Right forelimb (tissue), 1 donor: ENCODE measurements at regions not wholly inside any gene's neighbourhood (a gene's known extent, or its start where the extent isn't known, plus 50 kb on each side); places are given as distances from the start of the nearest gene placed in this dataset.
"Not testable (repeated sequence)": the region's sequence is repeated elsewhere in the genome, so short reads cannot be mapped to it uniquely, and the experiment has no call there.

Experiments used
- DNase-seq: peaks from one replicate; pipeline ENCODE4 v3.0.0-alpha.2; 2018

- not testable (repeated sequence) for DNase-seq
Measured at GRCh38 chr22:25398591-25399062, 165.8 kb upstream of the GRK3 start.

- no peak for DNase-seq
Measured at GRCh38 chr22:25399649-25400151, 164.8 kb upstream of the GRK3 start.

GRCh38 chr22:25402160-25402500, 162.3 kb upstream of the GRK3 start:
- DNase-seq = no peak

GRCh38 chr22:25402501-25403283, 161.8 kb upstream of the GRK3 start:
- no peak for DNase-seq

DNA sequence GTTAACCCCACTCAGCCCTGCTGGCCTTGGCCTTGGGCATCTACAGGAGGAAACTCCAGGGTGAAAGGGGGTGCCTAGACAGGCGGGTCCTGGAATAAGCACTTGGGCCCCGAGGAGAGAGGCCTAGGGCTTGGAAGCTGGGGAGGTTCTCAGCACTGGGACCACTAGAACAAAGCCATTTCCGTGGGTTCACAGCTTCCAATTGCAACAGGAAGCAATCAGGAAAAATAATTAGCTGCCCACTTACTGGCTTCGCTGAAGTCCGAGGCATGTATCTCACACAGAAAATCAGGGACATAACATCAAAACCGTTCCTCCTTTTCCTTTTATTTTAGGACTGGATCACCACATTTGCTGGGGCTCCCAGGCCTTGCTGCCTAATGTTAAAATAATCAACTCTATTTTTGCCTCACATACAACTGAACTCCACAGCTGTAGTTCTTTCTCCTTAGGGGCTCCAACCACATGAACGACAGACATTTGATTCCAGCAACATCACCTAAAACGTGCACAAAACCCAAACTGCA, 161.1 kb upstream of the GRK3 start:
- no peak for DNase-seq

DNA sequence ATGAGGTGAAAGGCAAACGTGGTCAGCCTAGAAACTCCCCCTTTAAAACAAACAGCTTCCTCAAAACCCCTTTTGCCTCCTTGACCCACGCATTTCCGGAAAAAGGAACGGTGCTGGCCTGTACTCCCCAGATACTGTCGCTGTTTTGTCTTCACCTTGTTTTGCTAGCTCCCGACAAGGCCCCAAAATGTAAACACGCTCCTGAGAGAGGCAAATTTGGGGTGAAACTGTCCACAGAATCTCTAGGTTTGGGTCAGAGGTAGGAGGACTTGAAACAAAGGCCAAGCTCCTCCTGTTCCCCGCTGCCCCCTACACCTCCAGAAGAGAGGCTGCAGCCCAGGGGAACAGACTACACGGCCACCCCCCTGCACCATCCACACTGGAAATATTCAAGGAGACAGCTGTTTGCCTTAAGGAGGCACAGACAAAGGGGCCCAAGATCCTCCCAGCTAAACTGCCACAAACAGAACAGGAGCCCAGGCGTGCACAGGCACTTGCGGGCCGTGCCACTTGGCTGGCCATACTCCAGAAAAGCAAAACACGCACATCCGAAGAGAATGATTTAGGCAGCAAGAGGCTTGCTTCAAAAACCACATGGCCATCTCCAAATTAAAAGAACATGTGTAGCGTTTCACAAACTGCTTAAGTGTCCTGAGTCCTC, 160.5 kb upstream of the GRK3 start:
- DNase-seq = no peak

- no peak for DNase-seq
Measured at GRCh38 chr22:25404556-25404927, 159.9 kb upstream of the GRK3 start.

DNA sequence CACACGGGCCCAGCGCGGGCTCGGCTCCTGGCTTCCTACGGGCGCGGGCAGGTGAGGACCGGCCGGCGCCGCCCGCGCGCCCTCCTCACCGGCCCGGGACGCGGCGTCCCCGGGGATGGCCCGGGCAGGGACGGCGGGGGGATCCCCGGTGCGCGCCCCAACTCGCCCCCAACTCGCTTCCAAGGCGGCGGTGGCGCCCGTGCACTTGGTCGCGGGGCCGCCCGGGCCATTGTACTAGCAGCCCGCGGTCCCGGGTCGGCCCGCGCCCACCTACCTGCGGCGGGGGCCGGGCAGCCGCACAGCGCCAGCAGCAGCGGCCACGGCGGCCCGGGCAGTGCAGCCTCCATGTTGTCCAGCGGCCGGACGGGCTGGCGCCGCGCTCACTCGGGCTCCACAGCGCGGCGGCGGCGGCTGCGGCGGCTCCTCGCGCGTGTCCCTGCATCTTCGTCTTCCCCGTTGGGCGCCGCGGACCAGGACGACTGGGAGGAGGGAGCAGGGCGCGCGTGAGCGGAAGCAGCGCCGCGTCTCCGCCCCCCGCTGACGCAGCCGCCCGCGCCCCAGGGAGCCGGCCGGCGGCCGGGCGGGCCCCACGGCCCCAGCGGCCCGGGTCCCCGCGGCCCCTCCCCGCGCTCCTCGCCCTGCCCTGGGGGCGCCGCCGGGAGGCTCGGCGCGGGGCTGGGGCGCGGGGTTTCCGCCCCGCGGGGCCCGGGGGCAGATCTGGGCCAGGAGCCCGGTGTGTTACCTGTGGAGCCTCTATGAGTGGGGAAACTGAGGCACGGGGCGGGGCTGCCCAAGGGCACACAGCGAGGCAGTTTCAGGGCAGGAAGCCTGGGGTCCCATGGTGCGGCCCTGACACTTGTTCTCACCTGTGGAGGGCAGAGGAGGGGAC, 159.3 kb upstream of the GRK3 start:
- DNase-seq = peak; percentile 77

- DNase-seq = no peak
Measured at GRCh38 chr22:25405841-25406509, 158.5 kb upstream of the GRK3 start.

DNA sequence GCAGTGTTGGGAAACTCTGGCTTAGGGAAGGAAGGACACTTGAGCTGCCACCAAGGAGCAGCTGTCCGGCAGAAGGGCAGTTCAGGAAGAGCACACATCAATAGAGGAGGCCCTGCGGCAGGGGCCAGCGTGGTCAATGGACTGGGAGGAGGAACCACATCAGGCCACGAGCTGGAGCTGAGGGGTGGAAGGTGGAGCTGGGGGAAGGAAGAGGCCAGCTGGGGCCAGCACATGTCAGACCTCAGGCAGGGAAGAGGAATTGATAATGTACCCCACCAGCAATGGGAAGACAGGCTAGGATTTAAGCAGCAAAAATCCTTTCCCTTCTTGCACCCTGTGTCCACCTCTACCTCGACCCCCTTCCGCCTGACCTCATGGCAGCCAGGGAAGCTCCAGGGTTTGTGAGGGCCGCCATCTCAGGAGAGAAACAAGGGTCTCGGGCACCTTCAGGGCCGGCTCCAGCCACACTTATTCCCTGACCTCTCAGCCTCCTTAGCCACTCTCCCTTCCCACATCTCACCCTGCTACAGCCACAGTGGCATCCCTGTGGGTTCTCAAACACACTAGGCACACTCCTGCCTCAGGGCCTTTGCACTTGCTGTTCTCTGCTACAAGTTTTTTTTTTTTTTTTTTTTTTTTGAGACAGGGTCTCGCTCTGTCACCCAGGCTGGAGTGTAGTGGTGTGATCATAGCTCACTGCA, 157.8 kb upstream of the GRK3 start:
- no peak for DNase-seq

- no peak for DNase-seq
Measured at GRCh38 chr22:25407226-25407858, 157.1 kb upstream of the GRK3 start.

- no peak for DNase-seq
Measured at GRCh38 chr22:25407859-25408229, 156.6 kb upstream of the GRK3 start.

DNA sequence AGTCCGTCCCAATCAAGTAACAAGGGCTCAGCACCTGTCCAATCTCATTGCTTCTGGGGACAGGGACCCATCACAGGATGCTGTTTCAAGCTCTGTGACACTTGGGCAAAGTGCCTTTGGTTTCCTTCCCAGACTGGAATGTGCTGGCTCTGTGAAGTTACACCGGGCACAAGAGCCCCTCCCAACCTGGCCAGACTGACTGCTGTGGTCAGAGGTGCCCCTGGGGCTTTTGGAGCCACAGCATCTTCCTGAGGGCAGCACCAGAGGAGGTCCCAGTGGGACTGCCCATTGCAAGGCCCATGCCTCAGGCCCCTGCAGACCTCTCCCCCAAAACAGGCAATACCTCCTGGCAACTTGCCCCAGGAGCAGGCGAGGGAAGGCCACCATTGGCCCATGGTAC, 155.2 kb upstream of the GRK3 start:
- no peak for DNase-seq

DNA sequence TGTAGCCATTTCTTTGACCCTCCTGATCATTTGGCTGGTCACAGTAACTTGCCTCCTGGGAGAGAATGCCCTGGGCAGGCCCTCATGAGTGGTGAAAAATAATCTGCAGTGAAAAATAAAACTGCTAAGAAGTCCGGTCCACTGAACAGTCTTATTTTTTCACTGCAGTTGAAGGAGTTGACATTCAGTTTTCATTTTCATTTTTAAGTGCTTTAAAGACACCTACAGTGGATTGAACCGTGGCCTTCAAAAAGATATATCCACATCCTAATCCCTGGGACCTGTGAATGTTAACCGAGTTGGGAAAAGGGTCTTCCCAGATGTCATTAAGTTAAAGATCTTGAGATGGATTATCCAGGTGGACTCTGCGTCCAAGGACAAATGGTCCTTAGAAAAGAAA, 153.6 kb upstream of the GRK3 start:
- DNase-seq = no peak

DNA sequence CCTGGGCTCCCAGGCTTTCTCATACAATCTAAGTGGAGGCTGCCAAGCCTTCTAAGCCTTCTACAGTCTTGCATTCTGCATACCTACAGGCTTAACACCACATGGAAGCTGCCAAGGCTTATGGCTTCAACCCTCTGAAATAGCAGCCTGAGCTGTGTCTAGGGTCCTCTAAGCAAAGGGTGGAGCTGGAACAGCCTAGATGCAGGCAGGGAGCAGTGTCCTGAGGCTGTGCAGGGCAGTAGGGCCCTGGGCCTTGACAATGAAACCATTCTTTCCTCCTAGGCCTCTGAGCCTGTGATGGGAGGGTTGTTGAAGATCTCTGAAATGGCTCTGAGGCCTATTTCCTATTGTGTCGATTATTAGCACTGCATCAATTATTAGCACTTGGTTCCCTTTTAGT, 150.9 kb upstream of the GRK3 start:
- no peak for DNase-seq

DNA sequence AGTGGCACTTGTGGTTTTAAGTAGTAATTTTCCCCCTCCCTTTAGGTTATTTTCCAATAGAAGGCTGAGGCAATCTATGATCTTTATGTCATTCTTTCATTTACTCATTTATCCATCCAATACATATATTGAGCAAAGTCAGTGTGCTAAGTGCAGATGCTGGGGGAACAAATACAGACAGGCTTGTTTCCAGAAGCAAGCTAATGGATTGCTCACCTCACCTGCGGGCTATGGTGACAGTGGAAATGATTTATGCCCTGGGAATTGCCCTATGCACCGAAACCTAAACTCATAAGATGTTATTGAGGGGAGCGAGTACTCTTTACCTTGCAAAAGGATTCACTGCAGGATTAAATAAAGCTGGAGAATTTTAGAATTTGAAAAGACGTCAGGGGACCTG, 148.7 kb upstream of the GRK3 start:
- not testable (repeated sequence) for DNase-seq

DNA sequence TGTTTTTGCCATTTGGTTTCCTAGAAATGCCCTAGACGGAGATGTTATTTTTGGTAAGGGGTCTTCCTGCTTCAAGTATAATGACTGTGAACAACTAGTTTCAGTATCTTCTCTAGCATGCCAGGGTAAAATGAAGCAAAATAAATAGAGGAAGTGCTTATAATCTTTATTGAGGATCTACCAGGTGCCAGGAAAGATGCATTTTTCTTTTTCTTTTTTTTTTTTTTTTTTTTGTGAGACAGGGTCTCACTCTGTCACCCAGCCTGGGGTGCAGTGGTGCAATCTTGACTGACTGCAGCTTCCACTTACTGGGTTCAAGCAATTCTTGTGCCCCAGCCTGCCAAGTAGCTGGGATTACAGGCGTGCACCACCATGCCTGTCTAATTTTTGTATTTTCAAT, 146.6 kb upstream of the GRK3 start:
- DNase-seq = not testable (repeated sequence)

DNA sequence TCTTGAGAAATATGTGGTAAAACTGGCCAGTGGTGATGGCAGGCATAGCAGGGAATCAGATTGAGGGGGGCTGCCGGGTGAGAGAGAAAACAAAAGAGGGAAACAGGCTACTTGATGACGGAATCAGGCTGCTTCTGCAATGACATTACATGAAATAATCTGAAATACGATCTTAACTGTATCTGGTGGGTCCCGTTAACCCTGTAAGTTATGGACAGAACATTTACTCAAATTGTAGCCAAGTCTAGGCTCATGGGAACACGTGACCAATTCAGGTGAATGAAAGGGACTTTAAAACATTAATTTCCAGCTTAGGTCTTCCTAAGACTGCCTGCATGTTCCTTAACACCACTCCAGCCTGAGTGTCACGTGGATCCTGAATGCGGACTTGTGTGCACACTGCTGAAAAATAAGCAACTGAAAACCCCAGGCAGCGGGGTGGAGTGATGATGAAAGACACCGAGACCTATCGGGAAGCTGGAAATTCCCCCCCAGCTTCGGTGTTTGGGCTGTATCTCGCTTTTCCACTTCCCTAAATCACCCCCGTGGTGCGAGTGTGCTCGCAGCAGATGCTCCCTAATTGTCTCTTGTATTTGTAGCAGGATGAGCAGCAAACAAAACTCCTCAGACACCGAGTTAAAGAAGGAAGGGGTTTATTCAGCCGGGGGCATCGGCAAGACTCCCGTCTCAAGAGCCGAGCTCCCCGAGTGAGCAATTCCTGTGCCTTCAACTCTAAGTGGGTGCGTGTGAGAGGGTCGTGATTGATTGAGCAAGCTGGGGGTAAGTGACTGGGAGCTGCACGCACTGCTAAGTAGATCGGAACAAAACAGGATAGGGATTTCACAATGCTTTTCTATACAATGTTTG, 145.0 kb upstream of the GRK3 start:
- no peak for DNase-seq

GRCh38 chr22:25420114-25420441, 144.4 kb upstream of the GRK3 start:
- DNase-seq = not testable (repeated sequence)

- DNase-seq = no peak
Measured at GRCh38 chr22:25420471-25420924, 144.0 kb upstream of the GRK3 start.
